Prostate gland (tissue), 2 donors: ENCODE measurements at regions not wholly inside any gene's neighbourhood (a gene's known extent, or its start where the extent isn't known, plus 50 kb on each side); places are given as distances from the start of the nearest gene placed in this dataset.

Experiments used
- CTCF ChIP-seq, 4 experiments: fragments of 200-600 bp in 2 of 4; fragments of 450-650 bp in 2 of 4; sonication (generic) in 2 of 4; IDR thresholded peaks; 1 replicate in 3 of 4; 2 replicates in 1 of 4; pipeline ENCODE4 v1.5.1; 2016 to 2019; ENCODE audit warnings: antibody characterized with exemption in 4 of 4, mild to moderate bottlenecking in 2 of 4, moderate library complexity in 2 of 4
- POLR2AphosphoS5 ChIP-seq: sonication (generic); formaldehyde crosslinking; IDR thresholded peaks from one replicate; pipeline ENCODE4 v1.6.1; 2017; ENCODE audit warnings: antibody characterized with exemption

- TF ChIP-seq POLR2AphosphoS5, result no peak
- no peak for TF ChIP-seq CTCF (IDR thresholded peaks at IDR 0.05)
Measured at GRCh38 chr10:108612485-108612884, 1310.8 kb downstream of the XPNPEP1 start.
